ENCODE measurements at regions not wholly inside any gene's neighbourhood (a gene's known extent, or its start where the extent isn't known, plus 50 kb on each side); places are given as distances from the start of the nearest gene placed in this dataset.

GRCh38 chr11:92791886-92792285, 177.6 kb upstream of the MTNR1B start:
- TF ChIP-seq USF1 (IDR thresholded peaks at IDR 0.05) (no peak), MAX (IDR thresholded peaks at IDR 0.05) (no peak), NFIC (IDR thresholded peaks at IDR 0.05) (no peak), REST (IDR thresholded peaks at IDR 0.05; ENCODE audit: low read depth) (no peak), TAF1 (IDR thresholded peaks at IDR 0.05; ENCODE audit: low read depth) (no peak), EP300 (IDR thresholded peaks at IDR 0.05; ENCODE audit: borderline replicate concordance) (no peak), EGR1 (IDR thresholded peaks at IDR 0.05) (no peak), FOXM1 (IDR thresholded peaks at IDR 0.05; ENCODE audit: borderline replicate concordance, low read depth) (no peak)
